Endothelial cell of umbilical vein (primary cell): ENCODE measurements at regions not wholly inside any gene's neighbourhood (a gene's known extent, or its start where the extent isn't known, plus 50 kb on each side); places are given as distances from the start of the nearest gene placed in this dataset.

ENCODE experiments used
- BruUV-seq: library from RNA; stranded (reverse); fragments of 400-500 nt; replicated peaks from 2 replicates; lab custom pipeline; 2021; lab: Mats Ljungman, UMichigan
- CTCF ChIA-PET: fragments of 300-600, 350-600 bp; sonication (Branson Sonifier 250); formaldehyde crosslinking; loops from one replicate; lab custom pipeline; 2021; ENCODE audit warnings: antibody characterized with exemption, inconsistent platforms; lab: Charles Lee
- POLR2A ChIA-PET: fragments of 300-600, 350-600 bp; sonication (Branson Sonifier 250); formaldehyde crosslinking; loops from one replicate; lab custom pipeline; 2021; ENCODE audit warnings: antibody characterized with exemption, inconsistent platforms; lab: Charles Lee
- DNase-seq: peaks from one replicate; pipeline ENCODE4 v3.0.0-alpha.2; 2011; ENCODE audit warnings: low read depth, low spot score
- FAIRE-seq: peaks from 2 replicates; lab custom pipeline; 2011; peaks lifted over from hg19 to GRCh38; lab: Jason Lieb, UNC
- H2AFZ ChIP-seq: 2 replicates; pipeline ENCODE4 v1.6.0; 2012; ENCODE audit warnings: low read depth, low read length, control low read depth, inconsistent platforms
- H3K27ac ChIP-seq: 2 replicates; pipeline ENCODE4 v1.5.1; 2011; ENCODE audit warnings: low read depth, mild to moderate bottlenecking, control low read depth, low read length, moderate library complexity; ENCODE audit not compliant: insufficient read depth
- H3K27me3 ChIP-seq, 2 experiments: 2 replicates each; pipeline versions ENCODE4 v1.6.0 to v1.6.1; 2011; ENCODE audit warnings: low read length in 2 of 2, mixed read lengths in 1 of 2; ENCODE audit not compliant: control insufficient read depth in 2 of 2, insufficient read depth in 2 of 2
- H3K36me3 ChIP-seq, 2 experiments: 2 replicates in 1 of 2; 3 replicates in 1 of 2; pipeline ENCODE4 v1.5.1; 2011; ENCODE audit warnings: low read length in 2 of 2, mild to moderate bottlenecking in 1 of 2, moderate library complexity in 1 of 2; ENCODE audit not compliant: control insufficient read depth in 2 of 2, insufficient read depth in 2 of 2; ENCODE audit errors: extremely low read depth in 1 of 2
- H3K4me1 ChIP-seq: 3 replicates; pipeline ENCODE4 v1.5.1; 2011; ENCODE audit warnings: mild to moderate bottlenecking, low read length; ENCODE audit not compliant: control insufficient read depth, insufficient read depth; ENCODE audit errors: extremely low read depth
- H3K4me2 ChIP-seq: 2 replicates; pipeline ENCODE4 v1.6.1; 2011; ENCODE audit warnings: low read length, control low read depth, mixed read lengths; ENCODE audit not compliant: insufficient read depth
- H3K4me3 ChIP-seq, 3 experiments: fragments of 200-600 bp in 1 of 3; sonication (generic), shearing (Covaris generic) in 1 of 3; replicated peaks in 1 of 3; 2 replicates each; pipeline ENCODE4 v1.5.1; 2011 to 2016; ENCODE audit warnings: control low read depth in 3 of 3, low read length in 3 of 3, mild to moderate bottlenecking in 2 of 3, inconsistent platforms in 1 of 3, low read depth in 1 of 3, moderate library complexity in 1 of 3; ENCODE audit not compliant: insufficient read depth in 1 of 3
- H3K79me2 ChIP-seq: 2 replicates; pipeline ENCODE4 v1.6.0; 2012; ENCODE audit warnings: low read length, inconsistent platforms; ENCODE audit not compliant: control insufficient read depth, insufficient read depth
- H3K9ac ChIP-seq: replicated peaks from 2 replicates; pipeline ENCODE3; 2011; ENCODE audit warnings: low read length, control low read depth; ENCODE audit not compliant: insufficient read depth; ENCODE audit errors: extremely low read depth
- H3K9me1 ChIP-seq: replicated peaks from 3 replicates; pipeline ENCODE4 v1.6.0; 2011; ENCODE audit warnings: mild to moderate bottlenecking, low read length; ENCODE audit not compliant: control insufficient read depth, insufficient read depth; ENCODE audit errors: extremely low read depth
- H3K9me3 ChIP-seq: replicated peaks from 2 replicates; pipeline ENCODE4 v1.5.1; 2012; ENCODE audit warnings: low read length, inconsistent platforms; ENCODE audit not compliant: control insufficient read depth, insufficient read depth
- H4K20me1 ChIP-seq: replicated peaks from 2 replicates; pipeline ENCODE3; 2011; ENCODE audit warnings: mild to moderate bottlenecking, low read length; ENCODE audit not compliant: control insufficient read depth, insufficient read depth; ENCODE audit errors: extremely low read depth
- CTCF ChIP-seq, 2 donors: IDR thresholded peaks; 1 replicate in 1 of 2; 2 replicates in 1 of 2; pipeline ENCODE4 v1.5.1; 2011; ENCODE audit warnings: low read length in 2 of 2, mild to moderate bottlenecking in 2 of 2, moderate library complexity in 2 of 2, control low read depth in 1 of 2, inconsistent platforms in 1 of 2, low read depth in 1 of 2; ENCODE audit not compliant: insufficient read depth in 1 of 2; ENCODE audit errors: extremely low read depth in 1 of 2
- EZH2 ChIP-seq: IDR thresholded peaks from 2 replicates; pipeline ENCODE4 v1.6.1; 2012; ENCODE audit warnings: borderline replicate concordance, low read depth, mild to moderate bottlenecking, moderate library complexity, low read length, inconsistent platforms; ENCODE audit not compliant: severe bottlenecking
- FOS ChIP-seq: IDR thresholded peaks from 2 replicates; pipeline ENCODE4 v1.6.1; 2011; ENCODE audit warnings: mild to moderate bottlenecking, low read length, moderate library complexity, borderline replicate concordance; ENCODE audit not compliant: insufficient read depth
- GATA2 ChIP-seq: IDR thresholded peaks from 2 replicates; pipeline ENCODE4 v1.7.0; 2011; ENCODE audit warnings: low read depth, mild to moderate bottlenecking, moderate library complexity, mixed read lengths, low read length; ENCODE audit not compliant: insufficient read length, insufficient read depth
- JUN ChIP-seq: IDR thresholded peaks from 2 replicates; pipeline ENCODE4 v1.6.1; 2011; ENCODE audit warnings: borderline replicate concordance, low read depth; ENCODE audit not compliant: insufficient read length, insufficient read depth
- MYC ChIP-seq: IDR thresholded peaks from one replicate; pipeline ENCODE4 v1.6.1; 2011; ENCODE audit warnings: mild to moderate bottlenecking, low read depth, low read length
- POLR2A ChIP-seq: IDR thresholded peaks from 2 replicates; pipeline ENCODE4 v1.6.1; 2012; ENCODE audit warnings: low read depth, mild to moderate bottlenecking, control low read depth, low read length
- POLR2AphosphoS5 ChIP-seq: IDR thresholded peaks from 2 replicates; pipeline ENCODE4 v1.6.1; 2012; ENCODE audit warnings: low read depth, mild to moderate bottlenecking, control low read depth, low read length, moderate library complexity; ENCODE audit not compliant: insufficient read depth
- dilution Hi-C: fragments of 300-500 bp; cut with MboI; formaldehyde crosslinking; loops from one replicate; pipeline ENCODE4 v1.15.0; 2019; ENCODE audit warnings: low sequenced_read_pairs; ENCODE audit not compliant: extremely low pct_ligation_motif_present
- intact Hi-C: fragments of 100-400 bp; cut with micrococcal nuclease; formaldehyde crosslinking; loops from one replicate; pipeline ENCODE4 v1.10.0; 2022
- TF ChIP-seq, protein P1 (sequence below): IDR thresholded peaks from 2 replicates; pipeline ENCODE4 v1.6.1; 2011; ENCODE audit not compliant: insufficient read depth, insufficient read length

- dilution Hi-C loops: no loop called here
- H3K9me1 ChIP-seq: no peaks in the 10 kb centered on the region
- H4K20me1 ChIP-seq: no peaks in the 10 kb centered on the region
- POLR2A ChIA-PET: no interaction called here
- FAIRE-seq: no peak
- H3K79me2 ChIP-seq: no peaks in the 10 kb centered on the region
- no peak overlapping the region for H2AFZ ChIP-seq
- H3K9ac ChIP-seq: no peak overlapping the region
- no peaks in the 10 kb centered on the region for H3K4me1 ChIP-seq
- TF ChIP-seq MYC (no peak), POLR2AphosphoS5 (no peak), POLR2A (no peak), CTCF (IDR thresholded peaks at IDR 0.05; ENCODE audit: extremely low read depth in 1 of 2, insufficient read depth in 1 of 2, low read depth in 1 of 2, low read length in 2 of 2) (no peak), GATA2 (no peak), EZH2 (no peak), FOS (no peak), JUN (no peak)
- TF ChIP-seq, protein P1, sequence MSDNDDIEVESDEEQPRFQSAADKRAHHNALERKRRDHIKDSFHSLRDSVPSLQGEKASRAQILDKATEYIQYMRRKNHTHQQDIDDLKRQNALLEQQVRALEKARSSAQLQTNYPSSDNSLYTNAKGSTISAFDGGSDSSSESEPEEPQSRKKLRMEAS: no peak
- no peak overlapping the region for H3K4me3 ChIP-seq
- no peaks in the 10 kb centered on the region for H3K9me3 ChIP-seq
- no peaks in the 10 kb centered on the region for H3K36me3 ChIP-seq
- H3K4me2 ChIP-seq: no peak overlapping the region
- CTCF ChIA-PET: no interaction called here
- DNase-seq: no peak
- H3K27ac ChIP-seq: no peak overlapping the region
- no peaks in the 10 kb centered on the region for H3K27me3 ChIP-seq
- BruUV-seq: no TSS peak
- intact Hi-C loops: no loop called here
Observed at GRCh38 chr9:22643541-22643940, 196.9 kb downstream of the DMRTA1 start.
